ENCODE measurements at regions not wholly inside any gene's neighbourhood (a gene's known extent, or its start where the extent isn't known, plus 50 kb on each side); places are given as distances from the start of the nearest gene placed in this dataset.

DNA sequence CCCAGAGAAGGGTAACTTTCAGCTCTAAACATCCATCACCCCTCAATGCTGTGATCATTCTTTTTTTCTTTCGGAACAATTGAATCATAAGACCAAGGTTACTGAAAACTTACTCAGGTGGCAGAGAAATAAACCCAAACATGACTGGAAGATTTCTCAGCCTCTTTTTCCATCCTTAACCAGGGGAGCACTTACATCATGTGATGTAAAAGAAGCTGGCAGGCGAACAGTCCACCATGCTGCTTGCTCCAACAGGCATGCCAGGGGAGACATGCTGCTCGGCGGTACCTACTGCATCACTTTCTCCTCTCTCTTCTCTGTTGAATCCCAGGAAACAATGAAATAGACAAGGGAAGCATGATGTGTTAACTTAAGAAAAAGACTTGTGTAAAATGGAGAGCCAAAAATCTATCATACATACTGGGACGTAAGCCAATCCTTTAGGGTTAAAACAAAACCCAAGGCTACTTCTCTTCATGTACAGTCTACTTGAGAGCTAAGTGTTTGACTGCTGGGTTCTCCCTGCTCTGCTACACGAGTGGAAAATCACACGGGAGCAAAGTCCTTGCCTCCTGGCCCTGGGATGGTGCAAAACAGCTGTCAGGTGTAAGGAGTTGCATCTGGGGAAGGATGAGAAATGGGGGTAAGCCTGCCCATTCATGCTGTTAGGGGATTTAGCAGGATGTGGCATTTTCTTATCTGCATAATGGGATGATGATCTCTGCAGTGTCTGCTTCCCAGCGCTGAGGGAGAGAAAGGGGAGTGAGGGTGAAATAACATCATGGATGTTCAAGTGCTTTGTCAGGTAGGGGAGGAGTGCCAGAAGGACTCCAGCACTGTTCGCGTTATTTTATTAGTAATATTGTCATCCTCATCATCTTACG lies 64.3 kb upstream of the ZNF438 start:
- no TSS peak for BruUV-seq (replicated peaks)
- H4K20me1 ChIP-seq (ENCODE audit: insufficient read depth, low read length): no peaks in the 10 kb centered on the region
- 19% methylated on average over 11 of the region's 11 CpGs for whole genome bisulfite sequencing (ENCODE audit: low lambda C conversion rate)
- no peaks in the 10 kb centered on the region for H3K36me3 ChIP-seq (replicated peaks in 1 of 2; ENCODE audit: control insufficient read depth in 1 of 2, insufficient read depth in 2 of 2, low read length in 2 of 2)
- H3K27me3 ChIP-seq (ENCODE audit: control insufficient read depth in 1 of 2, insufficient read depth in 2 of 2, low read length in 2 of 2): peaks cover 0 to 13% of the 10 kb centered on the region in 2 experiments; a peak in 4 of 5 replicates
- CTCF ChIA-PET (ENCODE audit: low intra/inter-chr PET ratio, low total read pairs): no interaction called here
- no peak for DNase-seq (ENCODE audit: low spot score)
- no peak overlapping the region for H2AFZ ChIP-seq (ENCODE audit: low read length)
- no peak overlapping the region for H3K27ac ChIP-seq (ENCODE audit: extremely low read length, insufficient read depth, low read length)
- in situ Hi-C loops (cut with HindIII; ENCODE audit: extremely low pct_ligation_motif_present, low pct_unique_long_range_greater_than_20kb): no loop called here
- intact Hi-C loops (cut with micrococcal nuclease; ENCODE audit: unreplicated experiment): no loop called here
- no peaks in the 10 kb centered on the region for H3K9me3 ChIP-seq (ENCODE audit: low read length)
- no peak for FAIRE-seq
- TF ChIP-seq IRF2 (CRISPR knock-in tag; IDR thresholded peaks at IDR 0.05): no peak
- no peak for TF ChIP-seq RXRB (CRISPR knock-in tag; IDR thresholded peaks at IDR 0.05; ENCODE audit: borderline replicate concordance)
- H3K9ac ChIP-seq (ENCODE audit: insufficient read depth, low read depth, low read length): no peak overlapping the region
- no peaks in the 10 kb centered on the region for H3K4me1 ChIP-seq (ENCODE audit: insufficient read depth, low read length)
- no peaks in the 10 kb centered on the region for H3K79me2 ChIP-seq (ENCODE audit: insufficient read depth, low read length)
- POLR2A ChIA-PET: no interaction called here
- no peak overlapping the region for H3K4me3 ChIP-seq (replicated peaks in 1 of 3; ENCODE audit: insufficient read depth in 1 of 3, low read depth in 2 of 3, low read length in 3 of 3)
- no peak overlapping the region for H3K4me2 ChIP-seq (ENCODE audit: low read depth, low read length)
- no peak for ATAC-seq

DNA sequence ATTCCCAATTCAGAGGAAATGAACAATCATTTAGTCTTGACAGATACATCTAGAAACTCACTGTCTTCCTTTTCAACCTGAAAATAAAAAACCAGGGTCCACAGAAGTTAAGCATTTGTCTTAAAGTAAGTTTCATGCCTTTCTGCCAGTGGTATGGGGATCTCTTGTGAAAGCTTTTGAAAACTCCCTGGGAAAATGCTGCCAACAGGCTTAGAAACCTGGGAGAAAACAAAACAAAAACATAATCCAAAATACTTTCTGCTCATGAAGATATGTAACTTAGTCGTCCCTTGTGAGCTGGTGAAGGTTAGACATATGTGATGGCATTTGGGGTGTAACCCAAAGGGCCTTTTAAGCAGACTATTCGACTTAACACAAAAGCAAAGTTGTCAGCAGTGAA lies 66.4 kb upstream of the ZNF438 start:
- Histone ChIP-seq H3K4me3 (replicated peaks in 1 of 3; ENCODE audit: insufficient read depth in 1 of 3, low read depth in 2 of 3, low read length in 3 of 3) (no peak overlapping the region), H3K4me2 (ENCODE audit: low read depth, low read length) (no peak overlapping the region), H3K79me2 (ENCODE audit: insufficient read depth, low read length) (no peaks in the 10 kb centered on the region), H3K9me3 (ENCODE audit: low read length) (no peaks in the 10 kb centered on the region), H3K36me3 (replicated peaks in 1 of 2; ENCODE audit: control insufficient read depth in 1 of 2, insufficient read depth in 2 of 2, low read length in 2 of 2) (no peaks in the 10 kb centered on the region), H2AFZ (ENCODE audit: low read length) (no peak overlapping the region), H3K27ac (ENCODE audit: extremely low read length, insufficient read depth, low read length) (no peak overlapping the region), H4K20me1 (ENCODE audit: insufficient read depth, low read length) (no peaks in the 10 kb centered on the region), H3K27me3 (ENCODE audit: control insufficient read depth in 1 of 2, insufficient read depth in 2 of 2, low read length in 2 of 2) (peaks cover 0 to 15% of the 10 kb centered on the region in 2 experiments; a peak in 4 of 5 replicates), H3K9ac (ENCODE audit: insufficient read depth, low read depth, low read length) (no peak overlapping the region), H3K4me1 (ENCODE audit: insufficient read depth, low read length) (no peaks in the 10 kb centered on the region)
- TF ChIP-seq RBFOX2 (IDR thresholded peaks at IDR 0.05; ENCODE audit: low read depth, low read length) (no peak), ZFP90 (CRISPR knock-in tag; IDR thresholded peaks at IDR 0.05; ENCODE audit: borderline replicate concordance) (no peak), FOXK2 (IDR thresholded peaks at IDR 0.05) (no peak), ZFY (CRISPR knock-in tag; IDR thresholded peaks at IDR 0.05) (no peak), ZNF354B (CRISPR knock-in tag; IDR thresholded peaks at IDR 0.05) (no peak)
- no peak for ATAC-seq
- intact Hi-C loops (cut with micrococcal nuclease; ENCODE audit: unreplicated experiment) (no loop called here), in situ Hi-C loops (cut with HindIII; ENCODE audit: extremely low pct_ligation_motif_present, low pct_unique_long_range_greater_than_20kb) (no loop called here)
- POLR2A ChIA-PET: no interaction called here
- no peak for DNase-seq (ENCODE audit: low spot score)
- no peak for FAIRE-seq
- WGBS (ENCODE audit: low lambda C conversion rate): 3% methylated on average over 2 of the region's 2 CpGs
- no TSS peak for BruUV-seq (replicated peaks)
- CTCF ChIA-PET (ENCODE audit: low intra/inter-chr PET ratio, low total read pairs): no interaction called here
